ENCODE measurements at regions not wholly inside any gene's neighbourhood (a gene's known extent, or its start where the extent isn't known, plus 50 kb on each side); places are given as distances from the start of the nearest gene placed in this dataset.

DNA sequence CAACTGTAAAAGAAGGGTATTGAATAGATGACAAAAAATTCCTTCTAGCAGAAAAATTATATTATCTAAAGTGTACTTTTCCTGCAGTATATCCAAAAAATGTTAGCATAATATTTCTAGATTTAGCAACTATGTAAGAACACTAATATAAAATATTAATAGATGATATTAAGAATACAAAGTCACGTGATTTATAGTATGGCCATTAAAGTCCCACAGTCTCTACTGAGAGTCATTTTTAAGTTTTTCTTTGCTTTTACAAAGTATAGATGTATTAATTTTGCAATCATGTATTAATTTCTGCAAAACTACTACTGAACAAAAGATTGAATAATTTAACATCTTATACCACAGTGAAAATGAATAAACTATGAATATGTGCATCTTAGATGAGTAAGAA lies 94.9 kb downstream of the ZWINT start:
- Histone ChIP-seq H3K27me3 (ENCODE audit: insufficient read depth, low read depth, severe bottlenecking) (no peaks in the 10 kb centered on the region), H3K36me3 (no peaks in the 10 kb centered on the region), H3K9me3 (ENCODE audit: severe bottlenecking) (no peaks in the 10 kb centered on the region), H3K27ac (no peak overlapping the region), H3K4me3 (ENCODE audit: low read depth, low read length) (no peak overlapping the region)
- DNase-seq, result no peak
- no peak for TF ChIP-seq CTCF (IDR thresholded peaks at IDR 0.05; ENCODE audit: low read depth, low read length)

GRCh38 chr10:56258991-56259390 lies 102.1 kb downstream of the ZWINT start:
- DNase-seq, result no peak
- Histone ChIP-seq H3K36me3 (no peaks in the 10 kb centered on the region), H3K27ac (no peak overlapping the region), H3K9me3 (ENCODE audit: severe bottlenecking) (no peaks in the 10 kb centered on the region), H3K27me3 (ENCODE audit: insufficient read depth, low read depth, severe bottlenecking) (no peaks in the 10 kb centered on the region), H3K4me3 (ENCODE audit: low read depth, low read length) (no peak overlapping the region)
- no peak for TF ChIP-seq CTCF (IDR thresholded peaks at IDR 0.05; ENCODE audit: low read depth, low read length)

DNA sequence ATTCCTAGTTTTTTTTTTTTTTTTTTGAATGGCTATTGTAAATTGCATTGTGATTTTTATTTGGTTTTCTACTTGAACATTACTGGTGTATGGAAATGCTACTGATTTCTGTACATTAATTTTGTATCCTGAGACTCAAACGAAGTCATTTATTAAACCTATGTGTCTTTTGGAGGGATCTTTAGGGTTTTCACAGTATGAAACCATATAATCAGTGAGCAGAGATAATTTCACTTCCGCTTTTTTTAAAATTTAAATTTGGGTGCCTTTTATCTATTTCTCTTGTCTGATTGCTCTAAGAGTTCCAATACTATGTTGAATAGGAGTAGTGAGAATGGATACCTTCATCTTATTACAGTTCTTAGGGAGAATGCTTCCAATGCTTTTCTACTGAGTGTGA lies 102.7 kb downstream of the ZWINT start:
- no peak overlapping the region for H3K27ac ChIP-seq
- no peak overlapping the region for H3K4me3 ChIP-seq (ENCODE audit: low read depth, low read length)
- no peaks in the 10 kb centered on the region for H3K27me3 ChIP-seq (ENCODE audit: insufficient read depth, low read depth, severe bottlenecking)
- DNase-seq, result no peak
- H3K36me3 ChIP-seq, result no peaks in the 10 kb centered on the region
- no peaks in the 10 kb centered on the region for H3K9me3 ChIP-seq (ENCODE audit: severe bottlenecking)
- TF ChIP-seq CTCF (IDR thresholded peaks at IDR 0.05; ENCODE audit: low read depth, low read length), result no peak

- H3K4me3 ChIP-seq (ENCODE audit: low read depth, low read length), result no peak overlapping the region
- DNase-seq, result no peak
- H3K27me3 ChIP-seq (ENCODE audit: insufficient read depth, low read depth, severe bottlenecking), result no peaks in the 10 kb centered on the region
- no peaks in the 10 kb centered on the region for H3K36me3 ChIP-seq
- no peak overlapping the region for H3K27ac ChIP-seq
- TF ChIP-seq CTCF (IDR thresholded peaks at IDR 0.05; ENCODE audit: low read depth, low read length), result no peak
- H3K9me3 ChIP-seq (ENCODE audit: severe bottlenecking), result no peaks in the 10 kb centered on the region
These were observed 105.8 kb downstream of the ZWINT start for GRCh38 chr10:56255298-56255697.

GRCh38 chr10:56240471-56240870 lies 120.6 kb downstream of the ZWINT start:
- Histone ChIP-seq H3K27me3 (ENCODE audit: insufficient read depth, low read depth, severe bottlenecking) (no peaks in the 10 kb centered on the region), H3K4me3 (ENCODE audit: low read depth, low read length) (no peak overlapping the region), H3K27ac (no peak overlapping the region), H3K9me3 (ENCODE audit: severe bottlenecking) (no peaks in the 10 kb centered on the region), H3K36me3 (no peaks in the 10 kb centered on the region)
- no peak for DNase-seq
- TF ChIP-seq CTCF (IDR thresholded peaks at IDR 0.05; ENCODE audit: low read depth, low read length), result no peak

DNA sequence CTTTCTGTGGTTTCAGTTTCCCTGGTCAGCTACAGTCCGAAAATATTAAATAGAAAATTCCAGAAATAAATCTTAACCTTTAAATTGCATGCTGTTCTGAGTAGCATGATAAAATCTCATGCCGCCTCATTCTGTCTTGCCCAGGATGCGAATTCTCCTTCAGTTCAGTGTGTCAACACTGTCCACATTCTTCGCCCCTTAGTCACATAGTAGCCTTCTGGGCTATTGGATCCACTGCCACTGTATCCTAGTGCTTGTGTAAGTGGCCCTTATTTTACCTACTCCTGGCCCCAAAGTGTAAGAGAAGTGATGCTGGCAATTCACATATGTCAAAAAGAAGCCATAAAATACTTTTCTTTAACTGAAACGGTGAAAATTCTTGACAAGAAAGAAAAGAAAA lies 129.6 kb downstream of the ZWINT start:
- no peak overlapping the region for H3K27ac ChIP-seq
- no peaks in the 10 kb centered on the region for H3K27me3 ChIP-seq (ENCODE audit: insufficient read depth, low read depth, severe bottlenecking)
- no peak overlapping the region for H3K4me3 ChIP-seq (ENCODE audit: low read depth, low read length)
- DNase-seq, result no peak
- H3K36me3 ChIP-seq, result no peaks in the 10 kb centered on the region
- H3K9me3 ChIP-seq (ENCODE audit: severe bottlenecking), result no peaks in the 10 kb centered on the region
- no peak for TF ChIP-seq CTCF (IDR thresholded peaks at IDR 0.05; ENCODE audit: low read depth, low read length)
